Keratinocyte (primary cell): ENCODE measurements at regions not wholly inside any gene's neighbourhood (a gene's known extent, or its start where the extent isn't known, plus 50 kb on each side); places are given as distances from the start of the nearest gene placed in this dataset.

Experiments used
- EZH2 ChIP-seq: IDR thresholded peaks from one replicate; pipeline ENCODE4 v1.6.1; 2012; ENCODE audit warnings: inconsistent platforms, mild to moderate bottlenecking, low read length, moderate library complexity
- TF ChIP-seq, protein P1 (sequence below), 3 experiments: IDR thresholded peaks in 1 of 3; conservative IDR thresholded peaks in 1 of 3; optimal IDR thresholded peaks in 1 of 3; 2 replicates in 2 of 3; 3 replicates in 1 of 3; pipeline versions ENCODE3 to v1.5.1; 2011; ENCODE audit warnings: low read length in 3 of 3, mild to moderate bottlenecking in 3 of 3, moderate library complexity in 2 of 3, control low read depth in 1 of 3, inconsistent platforms in 1 of 3; ENCODE audit not compliant: insufficient read depth in 2 of 3; ENCODE audit errors: extremely low read depth in 1 of 3

DNA sequence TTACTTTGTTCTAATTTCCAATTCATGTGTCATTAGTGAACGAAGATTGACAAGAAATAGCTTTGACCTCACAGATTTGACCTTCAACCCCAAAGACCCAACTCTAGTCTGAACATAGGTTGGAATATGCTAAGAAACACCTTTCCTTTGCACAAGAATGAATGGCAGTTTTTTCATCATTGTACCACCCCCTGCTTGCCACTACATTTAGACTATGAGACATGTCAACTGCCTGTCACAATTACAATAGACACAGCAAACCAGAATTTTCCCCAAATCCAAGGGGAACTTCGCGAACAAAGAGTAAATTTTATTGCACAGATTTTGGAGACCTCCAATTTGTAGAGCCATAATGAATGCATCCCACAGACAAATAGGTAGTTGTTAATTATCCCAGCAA, 535.4 kb downstream of the PRKD1 start:
- TF ChIP-seq, protein P1, sequence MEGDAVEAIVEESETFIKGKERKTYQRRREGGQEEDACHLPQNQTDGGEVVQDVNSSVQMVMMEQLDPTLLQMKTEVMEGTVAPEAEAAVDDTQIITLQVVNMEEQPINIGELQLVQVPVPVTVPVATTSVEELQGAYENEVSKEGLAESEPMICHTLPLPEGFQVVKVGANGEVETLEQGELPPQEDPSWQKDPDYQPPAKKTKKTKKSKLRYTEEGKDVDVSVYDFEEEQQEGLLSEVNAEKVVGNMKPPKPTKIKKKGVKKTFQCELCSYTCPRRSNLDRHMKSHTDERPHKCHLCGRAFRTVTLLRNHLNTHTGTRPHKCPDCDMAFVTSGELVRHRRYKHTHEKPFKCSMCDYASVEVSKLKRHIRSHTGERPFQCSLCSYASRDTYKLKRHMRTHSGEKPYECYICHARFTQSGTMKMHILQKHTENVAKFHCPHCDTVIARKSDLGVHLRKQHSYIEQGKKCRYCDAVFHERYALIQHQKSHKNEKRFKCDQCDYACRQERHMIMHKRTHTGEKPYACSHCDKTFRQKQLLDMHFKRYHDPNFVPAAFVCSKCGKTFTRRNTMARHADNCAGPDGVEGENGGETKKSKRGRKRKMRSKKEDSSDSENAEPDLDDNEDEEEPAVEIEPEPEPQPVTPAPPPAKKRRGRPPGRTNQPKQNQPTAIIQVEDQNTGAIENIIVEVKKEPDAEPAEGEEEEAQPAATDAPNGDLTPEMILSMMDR (optimal IDR thresholded peaks at IDR 0.05 in 1 of 3, IDR thresholded peaks at IDR 0.05 in 1 of 3, conservative IDR thresholded peaks at IDR 0.05 in 1 of 3; ENCODE audit: extremely low read depth in 1 of 3, insufficient read depth in 2 of 3, low read length in 3 of 3) = no peak
- no peak for TF ChIP-seq EZH2
